Fibroblast of skin of scalp (primary cell): ENCODE measurements at regions not wholly inside any gene's neighbourhood (a gene's known extent, or its start where the extent isn't known, plus 50 kb on each side); places are given as distances from the start of the nearest gene placed in this dataset.

ENCODE experiments used
- DNase-seq: peaks from one replicate; pipeline ENCODE4 v3.0.0-alpha.2; 2013

- no peak for DNase-seq
Observed at GRCh38 chr11:104222464-104222863, 58.5 kb upstream of the PDGFD start.

GRCh38 chr11:104221455-104221854 is 57.5 kb upstream of the PDGFD start:
- DNase-seq = no peak

- no peak for DNase-seq
Observed at GRCh38 chr11:104219096-104219495, 55.1 kb upstream of the PDGFD start.

GRCh38 chr11:104214517-104214916 is 50.6 kb upstream of the PDGFD start:
- DNase-seq = no peak
